ENCODE measurements at regions not wholly inside any gene's neighbourhood (a gene's known extent, or its start where the extent isn't known, plus 50 kb on each side); places are given as distances from the start of the nearest gene placed in this dataset.

DNA sequence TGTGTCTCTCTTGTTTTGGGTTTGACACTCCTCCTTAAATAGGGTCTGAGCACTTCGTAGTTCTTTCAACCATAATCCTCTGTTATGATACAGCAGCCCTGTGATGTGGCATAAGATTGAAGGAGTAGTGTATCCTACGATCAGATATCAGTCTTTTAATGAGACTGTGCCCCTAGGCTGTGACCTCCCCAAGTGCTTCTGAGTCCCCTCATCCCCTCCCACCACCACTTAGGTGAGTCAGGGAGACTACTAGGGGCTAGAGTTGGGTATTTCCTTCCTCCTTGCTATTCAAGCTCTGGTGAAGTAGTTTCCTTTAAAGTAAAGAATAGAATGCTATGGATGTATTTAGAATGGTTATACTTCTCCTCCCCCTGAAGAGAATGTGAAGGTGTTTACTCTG lies 637.2 kb upstream of the GRAMD2B start:
- in situ Hi-C loops (cut with HindIII; ENCODE audit: low pct_unique_long_range_greater_than_20kb, low sequenced_read_pairs) = no loop called here
- ChIA-PET CTCF (no interaction called here), POLR2A (no interaction called here)
- H3K27ac ChIP-seq (ENCODE audit: low read length) = peak overlapping the region; percentile 44; the same call in 1 of the 2 replicates
- BruUV-seq (replicated peaks) = no TSS peak
- H3K9me3 ChIP-seq (ENCODE audit: control insufficient read depth, insufficient read depth, low read depth, low read length) = no peaks in the 10 kb centered on the region
- H3K36me3 ChIP-seq (ENCODE audit: control insufficient read depth, insufficient read depth, low read length) = no peaks in the 10 kb centered on the region
- no peak for DNase-seq (ENCODE audit: low read depth, low spot score)
- TF ChIP-seq, protein P1, sequence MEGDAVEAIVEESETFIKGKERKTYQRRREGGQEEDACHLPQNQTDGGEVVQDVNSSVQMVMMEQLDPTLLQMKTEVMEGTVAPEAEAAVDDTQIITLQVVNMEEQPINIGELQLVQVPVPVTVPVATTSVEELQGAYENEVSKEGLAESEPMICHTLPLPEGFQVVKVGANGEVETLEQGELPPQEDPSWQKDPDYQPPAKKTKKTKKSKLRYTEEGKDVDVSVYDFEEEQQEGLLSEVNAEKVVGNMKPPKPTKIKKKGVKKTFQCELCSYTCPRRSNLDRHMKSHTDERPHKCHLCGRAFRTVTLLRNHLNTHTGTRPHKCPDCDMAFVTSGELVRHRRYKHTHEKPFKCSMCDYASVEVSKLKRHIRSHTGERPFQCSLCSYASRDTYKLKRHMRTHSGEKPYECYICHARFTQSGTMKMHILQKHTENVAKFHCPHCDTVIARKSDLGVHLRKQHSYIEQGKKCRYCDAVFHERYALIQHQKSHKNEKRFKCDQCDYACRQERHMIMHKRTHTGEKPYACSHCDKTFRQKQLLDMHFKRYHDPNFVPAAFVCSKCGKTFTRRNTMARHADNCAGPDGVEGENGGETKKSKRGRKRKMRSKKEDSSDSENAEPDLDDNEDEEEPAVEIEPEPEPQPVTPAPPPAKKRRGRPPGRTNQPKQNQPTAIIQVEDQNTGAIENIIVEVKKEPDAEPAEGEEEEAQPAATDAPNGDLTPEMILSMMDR (IDR thresholded peaks at IDR 0.05) = no peak
- TF ChIP-seq, protein P2, sequence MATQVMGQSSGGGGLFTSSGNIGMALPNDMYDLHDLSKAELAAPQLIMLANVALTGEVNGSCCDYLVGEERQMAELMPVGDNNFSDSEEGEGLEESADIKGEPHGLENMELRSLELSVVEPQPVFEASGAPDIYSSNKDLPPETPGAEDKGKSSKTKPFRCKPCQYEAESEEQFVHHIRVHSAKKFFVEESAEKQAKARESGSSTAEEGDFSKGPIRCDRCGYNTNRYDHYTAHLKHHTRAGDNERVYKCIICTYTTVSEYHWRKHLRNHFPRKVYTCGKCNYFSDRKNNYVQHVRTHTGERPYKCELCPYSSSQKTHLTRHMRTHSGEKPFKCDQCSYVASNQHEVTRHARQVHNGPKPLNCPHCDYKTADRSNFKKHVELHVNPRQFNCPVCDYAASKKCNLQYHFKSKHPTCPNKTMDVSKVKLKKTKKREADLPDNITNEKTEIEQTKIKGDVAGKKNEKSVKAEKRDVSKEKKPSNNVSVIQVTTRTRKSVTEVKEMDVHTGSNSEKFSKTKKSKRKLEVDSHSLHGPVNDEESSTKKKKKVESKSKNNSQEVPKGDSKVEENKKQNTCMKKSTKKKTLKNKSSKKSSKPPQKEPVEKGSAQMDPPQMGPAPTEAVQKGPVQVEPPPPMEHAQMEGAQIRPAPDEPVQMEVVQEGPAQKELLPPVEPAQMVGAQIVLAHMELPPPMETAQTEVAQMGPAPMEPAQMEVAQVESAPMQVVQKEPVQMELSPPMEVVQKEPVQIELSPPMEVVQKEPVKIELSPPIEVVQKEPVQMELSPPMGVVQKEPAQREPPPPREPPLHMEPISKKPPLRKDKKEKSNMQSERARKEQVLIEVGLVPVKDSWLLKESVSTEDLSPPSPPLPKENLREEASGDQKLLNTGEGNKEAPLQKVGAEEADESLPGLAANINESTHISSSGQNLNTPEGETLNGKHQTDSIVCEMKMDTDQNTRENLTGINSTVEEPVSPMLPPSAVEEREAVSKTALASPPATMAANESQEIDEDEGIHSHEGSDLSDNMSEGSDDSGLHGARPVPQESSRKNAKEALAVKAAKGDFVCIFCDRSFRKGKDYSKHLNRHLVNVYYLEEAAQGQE (IDR thresholded peaks at IDR 0.05; ENCODE audit: insufficient read depth in 1 of 2, low read depth in 2 of 2, low read length in 1 of 2) = no peak
- TF ChIP-seq SIN3A (IDR thresholded peaks at IDR 0.05; ENCODE audit: borderline replicate concordance, insufficient read depth, low read depth, low read length) = no peak
- TF ChIP-seq POLR2AphosphoS5 (IDR thresholded peaks at IDR 0.05; ENCODE audit: low read depth, low read length) = no peak
- TF ChIP-seq TCF7L2 (IDR thresholded peaks at IDR 0.05; ENCODE audit: low read depth, low read length) = no peak
- no peaks in the 10 kb centered on the region for H3K27me3 ChIP-seq (ENCODE audit: control insufficient read depth, insufficient read depth, low read length)
- H3K4me3 ChIP-seq (ENCODE audit: low read depth in 2 of 2, low read length in 2 of 2) = no peak overlapping the region
- intact Hi-C loops (cut with micrococcal nuclease; ENCODE audit: unreplicated experiment) = no loop called here
- no peak for ATAC-seq
- H3K4me1 ChIP-seq (ENCODE audit: control insufficient read depth, insufficient read depth, low read length) = no peaks in the 10 kb centered on the region

DNA sequence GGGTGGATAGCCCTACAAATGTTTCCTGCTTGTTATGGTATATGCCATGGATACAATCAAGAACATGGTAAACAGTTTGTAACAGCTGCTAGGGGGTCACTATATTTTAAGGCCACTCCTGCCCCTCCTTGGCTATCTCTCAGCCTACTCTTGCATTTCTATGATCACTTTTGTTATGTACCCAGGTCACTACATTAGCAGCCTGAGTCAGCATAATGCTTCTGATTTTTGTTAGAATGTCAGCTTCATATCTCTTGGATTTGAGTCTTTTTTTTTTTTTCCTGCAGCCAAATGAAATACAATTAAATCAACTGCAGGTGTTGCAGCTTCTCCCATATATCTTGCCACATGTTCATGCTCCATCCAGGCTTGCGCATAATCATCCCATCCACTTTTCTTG lies 629.7 kb upstream of the GRAMD2B start:
- H3K27me3 ChIP-seq (ENCODE audit: control insufficient read depth, insufficient read depth, low read length) = no peaks in the 10 kb centered on the region
- no peaks in the 10 kb centered on the region for H3K36me3 ChIP-seq (ENCODE audit: control insufficient read depth, insufficient read depth, low read length)
- no peaks in the 10 kb centered on the region for H3K9me3 ChIP-seq (ENCODE audit: control insufficient read depth, insufficient read depth, low read depth, low read length)
- BruUV-seq (replicated peaks) = no TSS peak
- no peak for ATAC-seq
- TF ChIP-seq, protein P2 (IDR thresholded peaks at IDR 0.05; ENCODE audit: insufficient read depth in 1 of 2, low read depth in 2 of 2, low read length in 1 of 2) = no peak
- no peak for TF ChIP-seq SIN3A (IDR thresholded peaks at IDR 0.05; ENCODE audit: borderline replicate concordance, insufficient read depth, low read depth, low read length)
- no peak for TF ChIP-seq POLR2AphosphoS5 (IDR thresholded peaks at IDR 0.05; ENCODE audit: low read depth, low read length)
- no peak for TF ChIP-seq TCF7L2 (IDR thresholded peaks at IDR 0.05; ENCODE audit: low read depth, low read length)
- TF ChIP-seq, protein P1 (IDR thresholded peaks at IDR 0.05) = no peak
- POLR2A ChIA-PET = no interaction called here
- H3K27ac ChIP-seq (ENCODE audit: low read length) = no peak overlapping the region
- H3K4me3 ChIP-seq (ENCODE audit: low read depth in 2 of 2, low read length in 2 of 2) = no peak overlapping the region
- H3K4me1 ChIP-seq (ENCODE audit: control insufficient read depth, insufficient read depth, low read length) = no peaks in the 10 kb centered on the region
- CTCF ChIA-PET = no interaction called here
- in situ Hi-C loops (cut with HindIII; ENCODE audit: low pct_unique_long_range_greater_than_20kb, low sequenced_read_pairs) = no loop called here
- intact Hi-C loops (cut with micrococcal nuclease; ENCODE audit: unreplicated experiment) = no loop called here
- no peak for DNase-seq (ENCODE audit: low read depth, low spot score)
